SK-N-SH (cell line): ENCODE measurements at regions not wholly inside any gene's neighbourhood (a gene's known extent, or its start where the extent isn't known, plus 50 kb on each side); places are given as distances from the start of the nearest gene placed in this dataset.
"Not testable (repeated sequence)": the region's sequence is repeated elsewhere in the genome, so short reads cannot be mapped to it uniquely, and the experiment has no call there.

ENCODE experiments used
- CTCF ChIA-PET: fragments of 300-600, 350-600 bp; formaldehyde crosslinking; extraction: SDS; loops from one replicate; lab custom pipeline; 2021; lab: Yijun Ruan, JAX
- POLR2A ChIA-PET: fragments of 350-600 bp; sonication (Branson Sonifier 250); formaldehyde crosslinking; extraction: SDS; loops from one replicate; lab custom pipeline; 2020; ENCODE audit warnings: antibody characterized with exemption, inconsistent platforms; lab: Yijun Ruan, JAX
- DNase-seq: peaks from one replicate; pipeline ENCODE4 v3.0.0; 2012
- H2AFZ ChIP-seq: fragments of 200-600 bp; sonication (generic); 2 replicates; pipeline ENCODE4 v1.8.1; 2016; ENCODE audit warnings: antibody characterized with exemption, mild to moderate bottlenecking, low read depth
- H3F3A ChIP-seq: fragments of 200-600 bp; sonication (generic); replicated peaks from 2 replicates; pipeline ENCODE3; 2016; ENCODE audit warnings: antibody characterized with exemption, mild to moderate bottlenecking; ENCODE audit not compliant: insufficient read depth
- H3K27ac ChIP-seq, 2 experiments: fragments of 200-500 bp in 1 of 2; fragments of 200-600 bp in 1 of 2; sonication (Bioruptor generic) in 1 of 2; sonication (generic), shearing (Covaris generic) in 1 of 2; 2 replicates each; pipeline versions ENCODE4 v1.5.1 to v1.6.1; 2014 to 2016; ENCODE audit warnings: low read depth in 2 of 2, inconsistent platforms in 1 of 2, low read length in 1 of 2, mild to moderate bottlenecking in 1 of 2, mixed read lengths in 1 of 2
- H3K27me3 ChIP-seq: fragments of 200-600 bp; sonication (generic), shearing (Covaris generic); 2 replicates; pipeline ENCODE4 v1.6.1; 2016; ENCODE audit warnings: mixed run types; ENCODE audit not compliant: insufficient read depth
- H3K36me3 ChIP-seq, 2 experiments: fragments of 200-500 bp in 1 of 2; fragments of 200-600 bp in 1 of 2; sonication (Bioruptor generic) in 1 of 2; sonication (generic) in 1 of 2; replicated peaks in 1 of 2; 2 replicates each; pipeline versions ENCODE3 to v1.5.1; 2014 to 2016; ENCODE audit warnings: low read length in 1 of 2, mild to moderate bottlenecking in 1 of 2; ENCODE audit not compliant: insufficient read depth in 2 of 2, control insufficient read depth in 1 of 2
- H3K4me1 ChIP-seq, 2 experiments: fragments of 200-500 bp in 1 of 2; fragments of 200-600 bp in 1 of 2; sonication (Bioruptor generic) in 1 of 2; sonication (generic), shearing (Covaris generic) in 1 of 2; 2 replicates each; pipeline versions ENCODE4 v1.5.1 to v1.6.1; 2014 to 2016; ENCODE audit warnings: low read depth in 1 of 2, low read length in 1 of 2, mixed run types in 1 of 2; ENCODE audit not compliant: insufficient read depth in 2 of 2, control insufficient read depth in 1 of 2
- H3K4me2 ChIP-seq: fragments of 200-600 bp; sonication (generic), shearing (Covaris generic); 2 replicates; pipeline ENCODE4 v1.6.1; 2017; ENCODE audit warnings: mixed run types
- H3K4me3 ChIP-seq, 2 experiments: fragments of 200-500 bp in 1 of 2; fragments of 200-600 bp in 1 of 2; sonication (Bioruptor generic) in 1 of 2; sonication (generic), shearing (Covaris generic) in 1 of 2; 2 replicates each; pipeline versions ENCODE4 v1.5.1 to v1.8.1; 2014 to 2016; ENCODE audit warnings: low read depth in 2 of 2, inconsistent platforms in 1 of 2, low read length in 1 of 2, mild to moderate bottlenecking in 1 of 2, mixed read lengths in 1 of 2, moderate library complexity in 1 of 2
- H3K79me2 ChIP-seq: fragments of 200-600 bp; sonication (generic); 2 replicates; pipeline ENCODE4 v1.8.1; 2017; ENCODE audit warnings: mild to moderate bottlenecking; ENCODE audit not compliant: insufficient read depth
- H3K9ac ChIP-seq: fragments of 200-600 bp; sonication (generic); 2 replicates; pipeline ENCODE4 v1.6.1; 2017; ENCODE audit warnings: mixed run types
- H3K9me2 ChIP-seq: fragments of 200-600 bp; sonication (generic); 2 replicates; pipeline ENCODE4 v1.6.1; 2017; ENCODE audit warnings: mixed run types
- H3K9me3 ChIP-seq: fragments of 200-600 bp; sonication (generic); 2 replicates; pipeline ENCODE4 v1.6.1; 2017; ENCODE audit warnings: mixed run types, mild to moderate bottlenecking, moderate library complexity
- H4K20me1 ChIP-seq: fragments of 200-600 bp; sonication (generic); 2 replicates; pipeline ENCODE4 v1.6.1; 2017; ENCODE audit warnings: mild to moderate bottlenecking, mixed run types; ENCODE audit not compliant: insufficient read depth
- CHD2 ChIP-seq: fragments of 150-350 bp; IDR thresholded peaks from 2 replicates; pipeline ENCODE4 v1.6.1; 2018; ENCODE audit warnings: low read length; ENCODE audit not compliant: partially characterized antibody
- FOSL2 ChIP-seq: IDR thresholded peaks from 2 replicates; pipeline ENCODE4 v1.4.0; 2012; ENCODE audit warnings: low read depth, mild to moderate bottlenecking, moderate library complexity, borderline replicate concordance
- GATA2 ChIP-seq: sonication (generic); formaldehyde crosslinking; IDR thresholded peaks from 2 replicates; pipeline ENCODE4 v1.5.0; 2020; ENCODE audit warnings: mild to moderate bottlenecking, missing genetic modification reagents
- POLR2AphosphoS5 ChIP-seq: IDR thresholded peaks from 2 replicates; pipeline ENCODE4 v1.6.1; 2012; ENCODE audit warnings: low read depth, low read length
- REST ChIP-seq: IDR thresholded peaks from 2 replicates; pipeline ENCODE4 v1.6.1; 2012; ENCODE audit warnings: mild to moderate bottlenecking, low read depth, low read length, moderate library complexity
- TCF12 ChIP-seq: IDR thresholded peaks from 2 replicates; pipeline ENCODE4 v1.4.0; 2012
- YY1 ChIP-seq: IDR thresholded peaks from 2 replicates; pipeline ENCODE4 v1.4.0; 2012; ENCODE audit warnings: low read depth, mild to moderate bottlenecking
- WGBS: methylation state at CpG from one replicate; pipeline ENCODE4 v1.1.6; 2017; ENCODE audit warnings: low lambda C conversion rate; 5-methylcytosine and 5-hydroxymethylcytosine counted together
- TF ChIP-seq, protein P1 (sequence below): IDR thresholded peaks from 2 replicates; pipeline ENCODE4 v1.4.0; 2012; ENCODE audit warnings: low read depth
- TF ChIP-seq, protein P2 (sequence below): fragments of 150-350 bp; IDR thresholded peaks from 2 replicates; pipeline ENCODE4 v1.6.1; 2016; ENCODE audit warnings: mild to moderate bottlenecking, low read depth, low read length

GRCh38 chr7:9608560-9608959, 1175.2 kb downstream of the NXPH1 start:
- Histone ChIP-seq H3K9me3 (no peaks in the 10 kb centered on the region), H3K4me1 (no peaks in the 10 kb centered on the region), H3K9ac (no peak overlapping the region), H4K20me1 (no peaks in the 10 kb centered on the region), H3K79me2 (no peaks in the 10 kb centered on the region), H3K4me3 (no peak overlapping the region), H3K27ac (no peak overlapping the region), H3K9me2 (no peaks in the 10 kb centered on the region), H3K4me2 (no peak overlapping the region), H3K27me3 (no peaks in the 10 kb centered on the region), H3K36me3 (no peaks in the 10 kb centered on the region), H2AFZ (no peak overlapping the region), H3F3A (no peaks in the 10 kb centered on the region)
- ChIA-PET POLR2A (no interaction called here), CTCF (no interaction called here)
- WGBS, result 21% methylated on average over 1 of the region's 1 CpG
- no peak for DNase-seq
- TF ChIP-seq, protein P1, sequence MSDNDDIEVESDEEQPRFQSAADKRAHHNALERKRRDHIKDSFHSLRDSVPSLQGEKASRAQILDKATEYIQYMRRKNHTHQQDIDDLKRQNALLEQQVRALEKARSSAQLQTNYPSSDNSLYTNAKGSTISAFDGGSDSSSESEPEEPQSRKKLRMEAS, result no peak
- TF ChIP-seq, protein P2, sequence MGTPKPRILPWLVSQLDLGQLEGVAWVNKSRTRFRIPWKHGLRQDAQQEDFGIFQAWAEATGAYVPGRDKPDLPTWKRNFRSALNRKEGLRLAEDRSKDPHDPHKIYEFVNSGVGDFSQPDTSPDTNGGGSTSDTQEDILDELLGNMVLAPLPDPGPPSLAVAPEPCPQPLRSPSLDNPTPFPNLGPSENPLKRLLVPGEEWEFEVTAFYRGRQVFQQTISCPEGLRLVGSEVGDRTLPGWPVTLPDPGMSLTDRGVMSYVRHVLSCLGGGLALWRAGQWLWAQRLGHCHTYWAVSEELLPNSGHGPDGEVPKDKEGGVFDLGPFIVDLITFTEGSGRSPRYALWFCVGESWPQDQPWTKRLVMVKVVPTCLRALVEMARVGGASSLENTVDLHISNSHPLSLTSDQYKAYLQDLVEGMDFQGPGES, result no peak
- TF ChIP-seq GATA2 (CRISPR knock-in tag) (no peak), POLR2AphosphoS5 (no peak), FOSL2 (no peak), REST (no peak), TCF12 (no peak), YY1 (no peak), CHD2 (no peak)

DNA sequence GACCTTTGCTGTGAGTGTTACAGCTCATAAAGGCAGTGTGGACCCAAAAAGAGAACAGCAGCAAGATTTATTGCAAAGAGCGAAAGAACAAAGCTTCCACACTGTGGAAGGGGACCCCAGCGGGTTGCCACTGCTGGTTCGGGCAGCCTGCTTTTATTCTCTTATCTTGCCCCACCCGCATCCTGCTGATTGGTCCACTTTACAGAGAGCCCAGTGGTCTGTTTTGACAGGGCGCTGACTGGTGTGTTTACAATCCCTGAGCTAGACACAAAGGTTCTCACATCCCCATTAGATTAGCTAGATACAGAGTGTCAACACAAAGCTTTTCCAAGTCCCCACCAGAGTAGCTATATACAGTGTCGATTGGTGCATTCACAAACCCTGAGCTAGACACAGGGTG, 1187.5 kb downstream of the NXPH1 start:
- not testable (repeated sequence) for H4K20me1 ChIP-seq, H3K36me3 ChIP-seq, H2AFZ ChIP-seq, H3F3A ChIP-seq, DNase-seq, H3K9ac ChIP-seq, H3K4me2 ChIP-seq, H3K4me3 ChIP-seq, H3K27ac ChIP-seq, H3K27me3 ChIP-seq, H3K9me2 ChIP-seq, H3K79me2 ChIP-seq, H3K4me1 ChIP-seq
- ChIA-PET CTCF (interaction anchor here (1.2 to 1.5 kb wide), 2 partner anchors 9 to 33 kb away, joined by 3 read pairs; no protein-coding TSS in a partner anchor), POLR2A (interaction anchor here (0.6 kb wide), 1 partner anchor 10 kb away, joined by 3 read pairs; no protein-coding TSS in a partner anchor)
- WGBS, result 46% methylated on average over 6 of the region's 6 CpGs
- H3K9me3 ChIP-seq, result peaks cover 15% of the 10 kb centered on the region

DNA sequence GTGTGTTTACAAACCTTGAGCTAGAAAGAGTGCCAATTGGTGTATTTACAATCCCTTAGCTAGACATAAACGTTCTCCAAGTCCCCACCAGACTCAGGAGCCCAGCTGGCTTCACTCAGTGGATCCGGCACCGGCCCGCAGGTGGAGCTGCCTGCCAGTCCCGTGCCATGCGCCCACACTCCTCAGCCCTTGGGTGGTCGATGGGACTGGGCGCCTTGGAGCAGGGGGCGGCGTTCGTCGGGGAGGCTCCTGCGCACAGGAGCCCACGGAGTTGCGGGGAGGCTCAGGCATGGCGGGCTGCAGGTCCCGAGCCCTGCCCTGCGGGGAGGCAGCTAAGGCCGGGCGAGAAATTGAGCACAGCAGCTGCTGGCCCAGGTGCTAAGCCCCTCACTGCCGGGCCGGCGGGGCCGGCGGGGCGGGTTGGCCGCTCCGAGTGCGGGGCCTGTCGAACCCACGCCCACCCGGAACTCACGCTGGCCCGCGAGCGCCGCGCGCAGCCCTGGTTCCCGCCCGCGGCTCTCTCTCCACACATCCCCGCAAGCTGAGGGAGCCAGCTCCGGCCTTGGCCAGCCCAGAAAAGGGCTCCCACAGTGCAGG, 1188.0 kb downstream of the NXPH1 start:
- H3K9me2 ChIP-seq, H3K27ac ChIP-seq, H3K79me2 ChIP-seq, H3K27me3 ChIP-seq, H3K4me1 ChIP-seq, H4K20me1 ChIP-seq, H2AFZ ChIP-seq, H3K36me3 ChIP-seq, DNase-seq, H3K9ac ChIP-seq, H3F3A ChIP-seq, H3K4me2 ChIP-seq, H3K4me3 ChIP-seq: not testable (repeated sequence)
- ChIA-PET CTCF (interaction anchor here (1.2 to 1.5 kb wide), 2 partner anchors 9 to 33 kb away, joined by 3 read pairs; no protein-coding TSS in a partner anchor), POLR2A (interaction anchor here (0.6 kb wide), 1 partner anchor 10 kb away, joined by 3 read pairs; no protein-coding TSS in a partner anchor)
- WGBS, result 80% methylated on average over 14 of the region's 44 CpGs
- peaks cover 15% of the 10 kb centered on the region for H3K9me3 ChIP-seq
